KMS-11 (cell line): ENCODE measurements at regions not wholly inside any gene's neighbourhood (a gene's known extent, or its start where the extent isn't known, plus 50 kb on each side); places are given as distances from the start of the nearest gene placed in this dataset.

Experiments
- H2AFZ ChIP-seq: fragments of 200-600 bp; sonication (generic); 2 replicates; pipeline ENCODE4 v1.6.1; 2016; ENCODE audit warnings: antibody characterized with exemption, mixed run types, low read depth
- H3K27ac ChIP-seq: fragments of 200-600 bp; sonication (generic); 2 replicates; pipeline ENCODE4 v1.6.1; 2016; ENCODE audit warnings: mild to moderate bottlenecking, mixed run types
- H3K27me3 ChIP-seq: fragments of 200-600 bp; sonication (generic); 2 replicates; pipeline ENCODE4 v1.6.1; 2017; ENCODE audit warnings: mild to moderate bottlenecking, low read depth, mixed run types, moderate library complexity; ENCODE audit not compliant: insufficient read depth
- H3K36me3 ChIP-seq: fragments of 200-600 bp; sonication (generic); 2 replicates; pipeline ENCODE4 v1.6.1; 2017; ENCODE audit warnings: mild to moderate bottlenecking, mixed run types; ENCODE audit not compliant: insufficient read depth
- H3K4me1 ChIP-seq: fragments of 200-600 bp; sonication (generic); 2 replicates; pipeline ENCODE4 v1.6.1; 2016; ENCODE audit warnings: mild to moderate bottlenecking, low read depth, mixed run types; ENCODE audit not compliant: poor library complexity, severe bottlenecking
- H3K4me2 ChIP-seq: fragments of 200-600 bp; sonication (generic); 2 replicates; pipeline ENCODE4 v1.7.0; 2016; ENCODE audit warnings: mild to moderate bottlenecking, mixed run types
- H3K4me3 ChIP-seq: fragments of 200-600 bp; sonication (generic); IDR thresholded peaks from 2 replicates; pipeline ENCODE4 v1.6.1; 2017; ENCODE audit warnings: low read depth, low read length, mixed read lengths; ENCODE audit not compliant: insufficient read depth
- H3K79me2 ChIP-seq: fragments of 200-600 bp; sonication (generic); 2 replicates; pipeline ENCODE4 v1.6.1; 2016; ENCODE audit warnings: low read depth, mixed run types; ENCODE audit not compliant: insufficient read depth
- H3K9ac ChIP-seq: fragments of 200-600 bp; sonication (generic); 2 replicates; pipeline ENCODE4 v1.6.1; 2016; ENCODE audit warnings: mild to moderate bottlenecking, mixed run types
- H4K20me1 ChIP-seq: fragments of 200-600 bp; sonication (generic); 2 replicates; pipeline ENCODE4 v1.6.1; 2016; ENCODE audit warnings: mild to moderate bottlenecking, mixed run types; ENCODE audit not compliant: insufficient read depth
- CTCF ChIP-seq: fragments of 200-600 bp; sonication (generic); conservative IDR thresholded peaks from 2 replicates; pipeline ENCODE4 v1.6.1; 2017; ENCODE audit warnings: low read depth, mild to moderate bottlenecking, antibody characterized with exemption, low read length, moderate library complexity, mixed read lengths

GRCh38 chr1:190699165-190699564, 221.5 kb upstream of the BRINP3 start:
- Histone ChIP-seq H3K27ac (no peak overlapping the region), H2AFZ (no peak overlapping the region), H3K27me3 (no peaks in the 10 kb centered on the region), H3K9ac (no peak overlapping the region), H3K4me3 (no peak overlapping the region), H3K79me2 (no peaks in the 10 kb centered on the region), H4K20me1 (no peaks in the 10 kb centered on the region), H3K4me1 (no peaks in the 10 kb centered on the region), H3K36me3 (no peaks in the 10 kb centered on the region), H3K4me2 (no peak overlapping the region)
- no peak for TF ChIP-seq CTCF

- no peak overlapping the region for H3K4me2 ChIP-seq
- H3K79me2 ChIP-seq, result no peaks in the 10 kb centered on the region
- TF ChIP-seq CTCF, result no peak
- H2AFZ ChIP-seq, result no peak overlapping the region
- H3K27ac ChIP-seq, result no peak overlapping the region
- H3K4me1 ChIP-seq, result no peaks in the 10 kb centered on the region
- no peaks in the 10 kb centered on the region for H4K20me1 ChIP-seq
- H3K4me3 ChIP-seq, result no peak overlapping the region
- no peaks in the 10 kb centered on the region for H3K27me3 ChIP-seq
- H3K36me3 ChIP-seq, result no peaks in the 10 kb centered on the region
- no peak overlapping the region for H3K9ac ChIP-seq
These were observed 230.9 kb upstream of the BRINP3 start for GRCh38 chr1:190708418-190709057.

- no peaks in the 10 kb centered on the region for H4K20me1 ChIP-seq
- no peaks in the 10 kb centered on the region for H3K36me3 ChIP-seq
- no peak overlapping the region for H2AFZ ChIP-seq
- TF ChIP-seq CTCF, result no peak
- no peaks in the 10 kb centered on the region for H3K4me1 ChIP-seq
- no peak overlapping the region for H3K9ac ChIP-seq
- H3K4me2 ChIP-seq, result no peak overlapping the region
- H3K27me3 ChIP-seq, result no peaks in the 10 kb centered on the region
- no peaks in the 10 kb centered on the region for H3K79me2 ChIP-seq
- no peak overlapping the region for H3K27ac ChIP-seq
- H3K4me3 ChIP-seq, result no peak overlapping the region
These were observed 233.4 kb upstream of the BRINP3 start for GRCh38 chr1:190711069-190711468.

- H2AFZ ChIP-seq, result no peak overlapping the region
- H3K27me3 ChIP-seq, result no peaks in the 10 kb centered on the region
- H3K4me1 ChIP-seq, result no peaks in the 10 kb centered on the region
- TF ChIP-seq CTCF, result no peak
- H3K9ac ChIP-seq, result no peak overlapping the region
- no peaks in the 10 kb centered on the region for H3K79me2 ChIP-seq
- H3K4me2 ChIP-seq, result no peak overlapping the region
- no peak overlapping the region for H3K4me3 ChIP-seq
- no peak overlapping the region for H3K27ac ChIP-seq
- no peaks in the 10 kb centered on the region for H4K20me1 ChIP-seq
- no peaks in the 10 kb centered on the region for H3K36me3 ChIP-seq
These were observed 239.4 kb upstream of the BRINP3 start for GRCh38 chr1:190717055-190717454.
